Peyer's patch (tissue), 4 donors: ENCODE measurements at regions not wholly inside any gene's neighbourhood (a gene's known extent, or its start where the extent isn't known, plus 50 kb on each side); places are given as distances from the start of the nearest gene placed in this dataset.

ENCODE experiments used
- CTCF ChIP-seq, 6 experiments: fragments of 450-650 bp in 4 of 6; fragments of 200-600 bp in 2 of 6; sonication (generic) in 1 of 6; IDR thresholded peaks; one replicate each; pipeline ENCODE4 v1.5.1; 2017 to 2019; ENCODE audit warnings: antibody characterized with exemption in 6 of 6, mild to moderate bottlenecking in 3 of 6, moderate library complexity in 1 of 6
- POLR2A ChIP-seq, 2 donors: fragments of 450-650 bp; IDR thresholded peaks; one replicate each; pipeline ENCODE4 v1.5.1; 2017; ENCODE audit warnings: antibody characterized with exemption in 2 of 2, mild to moderate bottlenecking in 2 of 2, moderate library complexity in 2 of 2

GRCh38 chr17:77033892-77034404 lies 106.8 kb upstream of the SEC14L1 start:
- TF ChIP-seq CTCF (IDR thresholded peaks at IDR 0.05) (no peak), POLR2A (IDR thresholded peaks at IDR 0.05) (no peak)
